Activated CD4-positive, alpha-beta memory T cell treated with anti-CD3 and anti-CD28 coated beads for 36 hours (primary cell): ENCODE measurements at regions not wholly inside any gene's neighbourhood (a gene's known extent, or its start where the extent isn't known, plus 50 kb on each side); places are given as distances from the start of the nearest gene placed in this dataset.

Source experiments
- CTCF ChIA-PET: fragments of 350-600 bp; sonication (Branson Sonifier 250); formaldehyde crosslinking; loops from one replicate; lab custom pipeline; 2021; ENCODE audit warnings: antibody characterized with exemption, inconsistent platforms; lab: Charles Lee
- POLR2A ChIA-PET: fragments of 350-600 bp; sonication (Branson Sonifier 250); formaldehyde crosslinking; loops from one replicate; lab custom pipeline; 2021; ENCODE audit warnings: antibody characterized with exemption; lab: Charles Lee
- DNase-seq: peaks from one replicate; pipeline ENCODE4 v3.0.0-alpha.2; 2020
- H3K27ac Mint-ChIP-seq: one replicate; pipeline ENCODE4 v1.8.0; 2021; ENCODE audit warnings: mixed read lengths
- H3K27me3 Mint-ChIP-seq: one replicate; pipeline ENCODE4 v1.8.0; 2021; ENCODE audit warnings: mixed read lengths
- H3K36me3 Mint-ChIP-seq: one replicate; pipeline ENCODE4 v1.8.0; 2021; ENCODE audit warnings: mixed read lengths
- H3K4me1 Mint-ChIP-seq: one replicate; pipeline ENCODE4 v1.8.0; 2021; ENCODE audit warnings: low read depth, mixed read lengths
- H3K4me3 Mint-ChIP-seq: one replicate; pipeline ENCODE4 v1.8.0; 2021; ENCODE audit warnings: mild to moderate bottlenecking, mixed read lengths
- H3K9me3 Mint-ChIP-seq: one replicate; pipeline ENCODE4 v1.8.0; 2021; ENCODE audit warnings: mixed read lengths
- intact Hi-C: fragments of 100-400 bp; cut with micrococcal nuclease; formaldehyde crosslinking; loops from one replicate; pipeline ENCODE4 v1.15.1; 2023

GRCh38 chr2:88245109-88245508 lies 75.0 kb downstream of the THNSL2 start:
- DNase-seq = no peak
- ChIA-PET CTCF (no interaction called here), POLR2A (no interaction called here)
- no peak overlapping the region for H3K4me3 Mint-ChIP-seq
- intact Hi-C loops = no loop called here
- H3K9me3 Mint-ChIP-seq = peaks cover 8% of the 10 kb centered on the region
- no peaks in the 10 kb centered on the region for H3K36me3 Mint-ChIP-seq
- H3K27ac Mint-ChIP-seq = no peak overlapping the region
- H3K4me1 Mint-ChIP-seq = no peaks in the 10 kb centered on the region
- peaks cover 7% of the 10 kb centered on the region for H3K27me3 Mint-ChIP-seq

DNA sequence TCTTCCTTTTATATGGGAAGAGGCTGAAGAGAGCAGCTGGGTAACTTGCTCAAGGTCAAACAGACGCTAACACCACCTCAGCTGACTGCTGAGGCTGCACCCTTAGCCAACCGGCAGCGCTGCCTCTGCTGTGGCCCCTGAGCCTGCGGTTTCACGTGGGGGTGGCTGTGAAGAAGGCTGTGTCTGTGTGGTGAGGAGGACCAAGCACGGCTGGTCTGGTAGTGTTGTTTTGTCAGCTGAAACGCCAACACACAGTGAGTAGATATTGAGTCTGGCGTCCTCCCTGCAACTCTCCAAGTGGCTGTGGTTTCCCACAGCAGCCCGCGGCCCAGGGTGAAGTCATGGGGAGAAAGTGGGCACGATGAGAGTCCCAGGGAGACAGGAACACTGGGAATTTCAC lies 69.6 kb downstream of the THNSL2 start:
- CTCF ChIA-PET = no interaction called here
- Mint-ChIP-seq H3K4me1 (no peaks in the 10 kb centered on the region), H3K36me3 (no peaks in the 10 kb centered on the region), H3K9me3 (peaks cover 7% of the 10 kb centered on the region), H3K27me3 (peaks cover 1% of the 10 kb centered on the region), H3K4me3 (no peak overlapping the region), H3K27ac (no peak overlapping the region)
- POLR2A ChIA-PET = no interaction called here
- DNase-seq = no peak
- intact Hi-C loops = no loop called here

GRCh38 chr2:88236666-88237065 lies 66.5 kb downstream of the THNSL2 start:
- Mint-ChIP-seq H3K4me1 (no peaks in the 10 kb centered on the region), H3K27ac (no peak overlapping the region), H3K9me3 (no peaks in the 10 kb centered on the region), H3K36me3 (no peaks in the 10 kb centered on the region), H3K27me3 (peaks cover 4% of the 10 kb centered on the region), H3K4me3 (no peak overlapping the region)
- intact Hi-C loops = no loop called here
- ChIA-PET CTCF (no interaction called here), POLR2A (no interaction called here)
- no peak for DNase-seq
